Lower lobe of right lung (tissue), 2 donors: ENCODE measurements at regions not wholly inside any gene's neighbourhood (a gene's known extent, or its start where the extent isn't known, plus 50 kb on each side); places are given as distances from the start of the nearest gene placed in this dataset.

Source experiments
- ATAC-seq, 2 donors: fragments of 200-7000 bp; cut with Tn5 transposase; one replicate each; pipeline ENCODE4 v1.9.1; 2020 to 2022; ENCODE audit warnings: mild to moderate bottlenecking in 2 of 2, moderate library complexity in 2 of 2
- DNase-seq: peaks from one replicate; pipeline ENCODE4 v3.0.0-alpha.2; 2020
- H3K27ac ChIP-seq: fragments of 200-600 bp; one replicate; pipeline ENCODE4 v1.8.0; 2022
- H3K27me3 ChIP-seq: fragments of 200-600 bp; one replicate; pipeline ENCODE4 v1.8.0; 2022; ENCODE audit warnings: low read depth
- H3K36me3 ChIP-seq: fragments of 200-600 bp; one replicate; pipeline ENCODE4 v1.8.0; 2022; ENCODE audit warnings: mild to moderate bottlenecking
- H3K4me1 ChIP-seq: fragments of 200-600 bp; one replicate; pipeline ENCODE4 v1.8.0; 2022
- H3K4me3 ChIP-seq: fragments of 200-600 bp; one replicate; pipeline ENCODE4 v1.8.0; 2022; ENCODE audit warnings: mild to moderate bottlenecking
- H3K9me3 ChIP-seq: fragments of 200-600 bp; one replicate; pipeline ENCODE4 v1.8.0; 2022
- CTCF ChIP-seq: fragments of 200-600 bp; IDR thresholded peaks from one replicate; pipeline ENCODE4 v1.8.0; 2022; ENCODE audit warnings: antibody characterized with exemption, mild to moderate bottlenecking
- intact Hi-C: fragments of 100-400 bp; cut with DNase I; formaldehyde crosslinking; loops from one replicate; pipeline ENCODE4 v1.11.0; 2022
- donor health status: DM: no; HTN: yes; CAD: no; lungs with severe emphysema.

DNA sequence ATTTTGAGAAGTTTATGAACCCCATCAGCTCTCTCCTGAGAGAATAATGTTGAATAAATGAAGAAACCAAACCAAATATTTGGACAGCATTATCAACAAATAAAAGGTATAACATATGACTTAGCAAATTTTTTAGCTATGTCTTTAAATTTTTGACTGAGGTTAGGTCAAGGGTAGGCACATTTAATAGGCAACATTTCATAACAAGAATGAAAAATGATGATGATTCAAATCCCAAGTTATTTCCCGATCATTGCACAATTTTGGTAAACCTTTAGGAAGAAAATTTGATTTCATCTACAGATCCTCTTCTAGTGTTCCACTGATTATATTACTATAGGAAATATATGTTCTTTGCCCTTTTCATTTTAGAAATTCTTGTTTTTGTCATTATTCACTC, 123.7 kb upstream of the TLR3 start:
- H3K9me3 ChIP-seq = no peaks in the 10 kb centered on the region
- intact Hi-C loops = no loop called here

GRCh38 chr4:185945906-185946305, 123.0 kb upstream of the TLR3 start:
- no peak for ATAC-seq
- H3K4me3 ChIP-seq = no peak overlapping the region
- no peaks in the 10 kb centered on the region for H3K9me3 ChIP-seq
- H3K27me3 ChIP-seq = no peaks in the 10 kb centered on the region
- no peak for DNase-seq
- no peak for TF ChIP-seq CTCF
- H3K36me3 ChIP-seq = no peaks in the 10 kb centered on the region
- H3K27ac ChIP-seq = no peak overlapping the region
- intact Hi-C loops = no loop called here
- no peaks in the 10 kb centered on the region for H3K4me1 ChIP-seq

More for the DNA sequence above, 123.7 kb upstream of the TLR3 start:
- H3K4me1 ChIP-seq = no peaks in the 10 kb centered on the region
- H3K4me3 ChIP-seq = no peak overlapping the region
- H3K36me3 ChIP-seq = no peaks in the 10 kb centered on the region
- TF ChIP-seq CTCF = no peak
- no peak overlapping the region for H3K27ac ChIP-seq
- ATAC-seq (no peak), DNase-seq (no peak)
- H3K27me3 ChIP-seq = no peaks in the 10 kb centered on the region

DNA sequence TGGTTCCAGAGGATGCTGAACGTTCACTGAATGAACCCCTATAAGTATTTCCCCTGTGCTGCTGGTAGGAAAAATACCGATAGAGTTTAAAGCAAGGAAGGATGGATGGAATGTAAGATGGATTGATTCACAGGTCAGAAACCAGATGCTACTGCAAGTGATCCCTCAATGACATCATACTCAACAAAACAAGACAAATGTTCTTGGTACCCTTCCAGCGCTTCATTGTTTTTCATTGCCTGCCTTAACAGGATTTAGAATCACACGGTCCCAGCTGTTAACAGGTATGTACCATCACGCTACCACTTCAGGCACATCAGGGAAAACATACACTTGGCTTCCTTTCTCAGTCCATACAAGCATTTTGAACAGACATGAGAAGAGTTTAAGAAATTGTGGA, 118.1 kb upstream of the TLR3 start:
- DNase-seq (no peak), ATAC-seq (no peak)
- no peak for TF ChIP-seq CTCF
- H3K9me3 ChIP-seq = no peaks in the 10 kb centered on the region
- no peak overlapping the region for H3K4me3 ChIP-seq
- no peaks in the 10 kb centered on the region for H3K4me1 ChIP-seq
- H3K36me3 ChIP-seq = no peaks in the 10 kb centered on the region
- intact Hi-C loops = no loop called here
- H3K27ac ChIP-seq = no peak overlapping the region
- no peaks in the 10 kb centered on the region for H3K27me3 ChIP-seq

DNA sequence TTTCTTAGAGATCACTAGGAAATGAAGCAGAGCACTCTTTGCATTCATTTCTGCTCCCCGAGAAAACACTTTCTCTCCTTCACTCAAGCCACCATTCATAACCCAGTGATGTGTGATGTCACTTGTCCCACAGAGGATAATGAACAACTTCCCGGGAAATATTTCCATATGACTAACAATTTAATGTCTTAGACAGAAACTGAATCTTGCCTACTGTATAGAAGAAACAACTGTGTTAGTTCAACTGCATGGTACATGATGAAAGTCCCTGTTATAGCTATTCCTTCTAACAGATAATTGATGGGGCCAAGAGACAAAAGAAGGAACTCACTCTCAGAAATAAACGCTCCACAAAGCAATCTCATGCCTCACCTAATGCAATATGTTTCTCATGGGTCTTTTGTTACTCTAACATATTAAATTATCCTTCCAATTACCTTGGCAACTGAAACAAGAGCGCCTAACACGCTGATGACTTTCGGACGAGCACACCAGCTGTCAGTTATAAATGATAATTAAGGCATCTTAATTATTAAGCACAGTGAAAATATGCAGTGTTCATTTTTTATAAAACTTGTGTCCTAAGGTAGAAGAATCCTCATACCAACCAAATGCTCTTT, 113.7 kb upstream of the TLR3 start:
- DNase-seq (no peak), ATAC-seq (no peak)
- no peak overlapping the region for H3K4me3 ChIP-seq
- no peak for TF ChIP-seq CTCF
- no peaks in the 10 kb centered on the region for H3K4me1 ChIP-seq
- H3K36me3 ChIP-seq = no peaks in the 10 kb centered on the region
- no peaks in the 10 kb centered on the region for H3K27me3 ChIP-seq
- H3K27ac ChIP-seq = no peak overlapping the region
- intact Hi-C loops = no loop called here
- no peaks in the 10 kb centered on the region for H3K9me3 ChIP-seq

- intact Hi-C loops = no loop called here
- H3K27ac ChIP-seq = no peak overlapping the region
- no peaks in the 10 kb centered on the region for H3K36me3 ChIP-seq
- DNase-seq (no peak), ATAC-seq (no peak)
- H3K4me1 ChIP-seq = no peaks in the 10 kb centered on the region
- H3K27me3 ChIP-seq = no peaks in the 10 kb centered on the region
- H3K4me3 ChIP-seq = no peak overlapping the region
- no peak for TF ChIP-seq CTCF
- H3K9me3 ChIP-seq = no peaks in the 10 kb centered on the region
Observed at GRCh38 chr4:185955826-185956543, 113.0 kb upstream of the TLR3 start.
